Aorta (tissue), 5 donors: ENCODE measurements at regions not wholly inside any gene's neighbourhood (a gene's known extent, or its start where the extent isn't known, plus 50 kb on each side); places are given as distances from the start of the nearest gene placed in this dataset.

Source experiments
- ATAC-seq: fragments of 200-7000 bp; cut with Tn5 transposase; one replicate; pipeline ENCODE4 v1.9.1; 2022; ENCODE audit warnings: moderate library complexity; ENCODE audit not compliant: low FRiP score
- DNase-seq, 2 donors: peaks; one replicate each; pipeline ENCODE4 v3.0.0-alpha.2; 2020
- H3K27ac ChIP-seq, 2 donors: one replicate each; pipeline ENCODE4 v1.5.1; 2013; ENCODE audit warnings: low read length in 2 of 2, mild to moderate bottlenecking in 2 of 2, moderate library complexity in 2 of 2, control low read depth in 1 of 2, inconsistent platforms in 1 of 2, low read depth in 1 of 2
- H3K27me3 ChIP-seq, 2 donors: one replicate each; pipeline ENCODE4 v1.6.1; 2013; ENCODE audit warnings: control low read depth in 1 of 2, low read length in 1 of 2, mild to moderate bottlenecking in 1 of 2, moderate library complexity in 1 of 2; ENCODE audit not compliant: insufficient read depth in 2 of 2, control insufficient read depth in 1 of 2
- H3K36me3 ChIP-seq, 2 donors: one replicate each; pipeline ENCODE4 v1.6.1; 2013; ENCODE audit warnings: control low read depth in 1 of 2, low read length in 1 of 2, mild to moderate bottlenecking in 1 of 2; ENCODE audit not compliant: insufficient read depth in 2 of 2, control insufficient read depth in 1 of 2
- H3K4me1 ChIP-seq, 2 donors: one replicate each; pipeline ENCODE4 v1.6.1; 2013; ENCODE audit warnings: low read length in 2 of 2, control low read depth in 1 of 2, mild to moderate bottlenecking in 1 of 2, moderate library complexity in 1 of 2; ENCODE audit not compliant: insufficient read depth in 2 of 2, control insufficient read depth in 1 of 2
- H3K4me3 ChIP-seq, 2 donors: one replicate each; pipeline ENCODE4 v1.5.1; 2013; ENCODE audit warnings: low read length in 2 of 2, control low read depth in 1 of 2, mild to moderate bottlenecking in 1 of 2
- H3K9me3 ChIP-seq: one replicate; pipeline ENCODE4 v1.6.1; 2013; ENCODE audit warnings: mild to moderate bottlenecking, low read length; ENCODE audit not compliant: control insufficient read depth
- WGBS, 2 donors: extraction: QIAGEN DNeasy Blood & Tissue Kit; methylation state at CpG; one replicate each; pipeline ENCODE4 v1.1.7; 2013; 5-methylcytosine and 5-hydroxymethylcytosine counted together
- intact Hi-C, 2 donors: fragments of 100-400 bp; cut with DNase I; formaldehyde crosslinking; loops; one replicate each; pipeline versions ENCODE4 v1.14.2 to v1.15.0; 2022
- donor health status: healthy with polysubstance abuse.
- donor health status: Bipolar disorder and iron deficiency.
- donor health status: DM: no; HTN: no; CAD: no.
- donor health status: DM: no; HTN: no; CAD: no.
- donor health status: DM: yes; HTN: yes; CAD: no.

GRCh38 chr1:98404866-98405265, 256.7 kb upstream of the SNX7 start:
- Histone ChIP-seq H3K27ac (no peak overlapping the region), H3K4me1 (no peaks in the 10 kb centered on the region), H3K27me3 (no peaks in the 10 kb centered on the region), H3K4me3 (no peak overlapping the region), H3K9me3 (no peaks in the 10 kb centered on the region), H3K36me3 (no peaks in the 10 kb centered on the region)
- intact Hi-C loops: no loop called here
- ATAC-seq: no peak
- DNase-seq: no peak
- WGBS, 2 donors: 49 to 72% methylated on average over 2 of the region's 2 CpGs

GRCh38 chr1:98403963-98404480, 257.5 kb upstream of the SNX7 start:
- no peak overlapping the region for H3K27ac ChIP-seq
- intact Hi-C loops: no loop called here
- H3K4me3 ChIP-seq: no peak overlapping the region
- DNase-seq (no peak), ATAC-seq (no peak)
- H3K36me3 ChIP-seq: no peaks in the 10 kb centered on the region
- WGBS, 2 donors: 64 to 72% methylated on average over 2 of the region's 2 CpGs
- H3K4me1 ChIP-seq: no peaks in the 10 kb centered on the region
- H3K9me3 ChIP-seq: no peaks in the 10 kb centered on the region
- H3K27me3 ChIP-seq: no peaks in the 10 kb centered on the region

- Histone ChIP-seq H3K4me3 (no peak overlapping the region), H3K9me3 (no peaks in the 10 kb centered on the region), H3K4me1 (no peaks in the 10 kb centered on the region), H3K27ac (no peak overlapping the region), H3K27me3 (no peaks in the 10 kb centered on the region), H3K36me3 (no peaks in the 10 kb centered on the region)
- intact Hi-C loops: no loop called here
- ATAC-seq (no peak), DNase-seq (no peak)
- WGBS, 2 donors: 51 to 52% methylated on average over 2 of the region's 2 CpGs
Observed at GRCh38 chr1:98402860-98403259, 258.7 kb upstream of the SNX7 start.

GRCh38 chr1:98400446-98400845, 261.1 kb upstream of the SNX7 start:
- Histone ChIP-seq H3K4me3 (no peak overlapping the region), H3K9me3 (no peaks in the 10 kb centered on the region), H3K36me3 (no peaks in the 10 kb centered on the region), H3K27ac (no peak overlapping the region), H3K27me3 (no peaks in the 10 kb centered on the region), H3K4me1 (no peaks in the 10 kb centered on the region)
- no peak for DNase-seq
- 65 to 78% methylated on average over 2 of the region's 2 CpGs for WGBS, 2 donors
- intact Hi-C loops: no loop called here
- no peak for ATAC-seq

- H3K36me3 ChIP-seq: no peaks in the 10 kb centered on the region
- no peak overlapping the region for H3K4me3 ChIP-seq
- H3K9me3 ChIP-seq: no peaks in the 10 kb centered on the region
- DNase-seq (no peak), ATAC-seq (no peak)
- H3K27ac ChIP-seq: no peak overlapping the region
- H3K27me3 ChIP-seq: no peaks in the 10 kb centered on the region
- WGBS, 2 donors: 88 to 90% methylated on average over 1 of the region's 1 CpG
- intact Hi-C loops: no loop called here
- no peaks in the 10 kb centered on the region for H3K4me1 ChIP-seq
Observed at GRCh38 chr1:98399218-98399617, 262.3 kb upstream of the SNX7 start.

- DNase-seq: no peak
- Histone ChIP-seq H3K4me3 (no peak overlapping the region), H3K36me3 (no peaks in the 10 kb centered on the region), H3K4me1 (no peaks in the 10 kb centered on the region), H3K27ac (no peak overlapping the region), H3K27me3 (no peaks in the 10 kb centered on the region), H3K9me3 (no peaks in the 10 kb centered on the region)
- intact Hi-C loops: no loop called here
- no peak for ATAC-seq
- WGBS, 2 donors: 13 to 25% methylated on average over 2 of the region's 2 CpGs
Observed at GRCh38 chr1:98398649-98399048, 262.9 kb upstream of the SNX7 start.

GRCh38 chr1:98398092-98398491, 263.4 kb upstream of the SNX7 start:
- Histone ChIP-seq H3K27ac (no peak overlapping the region), H3K4me3 (no peak overlapping the region), H3K27me3 (no peaks in the 10 kb centered on the region), H3K36me3 (no peaks in the 10 kb centered on the region), H3K9me3 (no peaks in the 10 kb centered on the region), H3K4me1 (no peaks in the 10 kb centered on the region)
- no peak for DNase-seq
- ATAC-seq: no peak
- intact Hi-C loops: no loop called here

- H3K36me3 ChIP-seq: no peaks in the 10 kb centered on the region
- DNase-seq: no peak
- no peaks in the 10 kb centered on the region for H3K4me1 ChIP-seq
- no peak overlapping the region for H3K4me3 ChIP-seq
- no peaks in the 10 kb centered on the region for H3K9me3 ChIP-seq
- intact Hi-C loops: no loop called here
- H3K27ac ChIP-seq: no peak overlapping the region
- no peak for ATAC-seq
- no peaks in the 10 kb centered on the region for H3K27me3 ChIP-seq
- 21 to 40% methylated on average over 2 of the region's 2 CpGs for WGBS, 2 donors
Observed at GRCh38 chr1:98393719-98394118, 267.8 kb upstream of the SNX7 start.

- no peaks in the 10 kb centered on the region for H3K9me3 ChIP-seq
- H3K27me3 ChIP-seq: no peaks in the 10 kb centered on the region
- DNase-seq: no peak
- WGBS, 2 donors: 73 to 92% methylated on average over 1 of the region's 1 CpG
- H3K4me1 ChIP-seq: no peaks in the 10 kb centered on the region
- intact Hi-C loops: no loop called here
- H3K36me3 ChIP-seq: no peaks in the 10 kb centered on the region
- ATAC-seq: no peak
- H3K27ac ChIP-seq: no peak overlapping the region
- no peak overlapping the region for H3K4me3 ChIP-seq
Observed at GRCh38 chr1:98391175-98391574, 270.3 kb upstream of the SNX7 start.
